DMS79 treated with DMSO at 0.1 percent for 48 hours (cell line): ENCODE measurements at regions not wholly inside any gene's neighbourhood (a gene's known extent, or its start where the extent isn't known, plus 50 kb on each side); places are given as distances from the start of the nearest gene placed in this dataset.

Experiments used
- DNase-seq: peaks from one replicate; lab custom pipeline; 2025; lab: John Stamatoyannopoulos, UW

DNA sequence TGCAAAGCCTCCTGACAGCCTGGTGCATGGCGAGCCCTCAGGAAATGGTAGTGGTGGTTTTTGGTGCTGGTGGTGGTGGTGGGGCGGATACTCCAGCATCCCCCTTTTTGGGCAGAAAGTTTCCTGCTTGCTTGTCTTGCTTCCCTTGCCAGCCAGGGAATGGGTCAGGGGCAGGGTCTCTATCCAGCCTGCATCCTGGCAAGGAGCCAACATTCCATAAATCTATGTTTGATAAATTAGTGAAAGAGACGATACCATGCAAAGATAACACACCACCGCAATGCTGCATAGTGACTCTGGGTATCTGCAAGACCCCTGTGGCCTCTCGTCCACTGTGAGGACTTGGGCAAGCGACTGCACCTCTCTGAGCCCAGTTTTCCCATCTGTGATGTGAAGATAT lies 246.2 kb downstream of the LRFN2 start:
- no peak for DNase-seq

DNA sequence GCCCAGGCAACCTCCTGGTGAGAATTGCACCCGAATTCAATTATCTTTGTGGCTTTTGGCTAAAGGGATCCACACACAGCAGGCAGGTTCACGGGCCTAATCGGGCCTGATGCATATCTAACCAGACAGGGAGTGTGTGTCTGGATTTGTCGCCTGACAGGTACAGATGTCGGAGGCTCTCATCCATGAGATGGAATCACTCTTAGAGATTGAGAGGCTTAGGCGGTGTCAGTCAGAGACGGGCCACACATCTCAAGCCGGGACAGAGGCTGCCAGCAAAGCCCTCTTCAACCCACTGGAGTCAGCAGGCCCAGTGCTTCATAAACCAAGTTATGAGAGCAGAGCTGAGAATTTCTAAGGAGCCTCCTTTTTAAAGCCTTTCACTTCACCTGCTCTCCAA lies 247.0 kb downstream of the LRFN2 start:
- no peak for DNase-seq

DNA sequence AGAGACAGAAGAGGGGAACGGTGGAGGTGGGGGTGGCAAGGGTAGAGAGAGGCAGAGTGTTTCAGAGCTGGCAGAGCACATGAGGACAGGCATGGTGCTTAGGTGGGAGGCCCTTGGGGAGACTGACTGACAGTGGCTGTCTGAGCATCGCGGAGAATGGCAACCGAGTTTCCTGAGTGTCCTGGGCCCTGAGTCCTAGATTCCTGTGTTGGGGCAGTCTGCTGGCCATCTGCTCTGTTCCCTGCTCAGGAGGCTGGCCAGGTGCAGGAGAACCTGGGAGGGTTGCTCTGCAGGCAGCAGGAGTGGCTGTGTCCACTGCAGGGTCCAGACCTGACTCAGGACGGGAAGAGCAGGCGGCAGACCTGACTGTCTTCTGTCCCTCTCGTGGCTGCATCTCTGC lies 248.9 kb downstream of the LRFN2 start:
- no peak for DNase-seq

DNA sequence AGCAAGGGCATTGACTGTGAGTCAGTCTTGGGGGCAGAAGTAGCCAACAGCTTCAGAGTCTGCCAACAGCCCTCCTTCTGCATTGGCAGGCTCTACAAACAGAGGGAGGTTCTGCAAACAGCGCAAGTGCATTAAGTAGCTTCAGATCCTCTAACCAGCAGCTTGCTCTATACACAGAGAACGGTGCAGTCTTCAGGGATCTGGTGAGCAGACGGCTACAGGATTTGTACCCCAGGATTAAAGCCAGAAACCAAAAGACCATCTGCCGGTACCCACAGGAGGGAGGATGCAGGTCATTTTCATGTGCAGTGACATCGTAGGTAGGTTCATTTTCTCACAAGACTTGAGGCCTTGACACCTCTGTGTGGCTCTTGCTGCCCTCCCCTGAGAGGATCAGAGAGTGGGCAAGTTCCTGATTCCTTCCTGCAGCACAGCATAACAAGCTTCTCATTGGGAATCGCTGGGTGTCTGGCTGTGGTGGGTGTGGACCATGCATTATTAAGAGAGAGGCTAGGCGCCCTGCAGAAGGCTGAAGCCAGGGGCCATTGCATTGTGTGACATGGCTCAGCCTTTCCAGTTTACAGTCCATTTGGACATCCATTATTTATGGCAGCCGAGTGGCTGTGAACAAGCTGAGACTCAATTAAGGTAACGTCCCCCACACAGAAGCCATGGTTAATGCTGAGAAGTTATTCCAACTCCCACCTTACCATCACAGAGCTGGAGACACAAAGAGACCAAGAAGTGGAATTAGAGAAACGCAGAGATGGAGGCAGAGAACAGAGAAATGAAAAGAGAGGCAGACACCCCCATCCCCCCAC lies 250.0 kb downstream of the LRFN2 start:
- no peak for DNase-seq

DNA sequence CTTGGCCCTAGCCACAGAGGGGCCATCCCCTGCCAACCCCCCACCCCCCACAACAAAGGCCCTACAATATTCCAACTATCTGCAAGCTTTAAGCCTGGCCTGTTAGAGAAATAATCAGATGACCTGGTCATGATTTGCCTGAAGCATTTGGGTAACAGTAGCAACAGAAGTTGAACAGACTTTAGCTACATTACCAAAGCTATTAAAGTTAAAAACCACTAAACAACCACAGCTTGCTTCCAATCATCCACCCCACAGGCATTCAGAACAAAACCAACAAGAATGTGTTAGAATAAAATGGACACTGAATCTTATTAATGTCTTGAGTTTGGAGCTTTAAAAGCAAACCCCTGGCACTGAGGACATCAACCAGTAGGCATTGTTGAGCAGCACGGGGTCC lies 250.9 kb downstream of the LRFN2 start:
- no peak for DNase-seq

DNA sequence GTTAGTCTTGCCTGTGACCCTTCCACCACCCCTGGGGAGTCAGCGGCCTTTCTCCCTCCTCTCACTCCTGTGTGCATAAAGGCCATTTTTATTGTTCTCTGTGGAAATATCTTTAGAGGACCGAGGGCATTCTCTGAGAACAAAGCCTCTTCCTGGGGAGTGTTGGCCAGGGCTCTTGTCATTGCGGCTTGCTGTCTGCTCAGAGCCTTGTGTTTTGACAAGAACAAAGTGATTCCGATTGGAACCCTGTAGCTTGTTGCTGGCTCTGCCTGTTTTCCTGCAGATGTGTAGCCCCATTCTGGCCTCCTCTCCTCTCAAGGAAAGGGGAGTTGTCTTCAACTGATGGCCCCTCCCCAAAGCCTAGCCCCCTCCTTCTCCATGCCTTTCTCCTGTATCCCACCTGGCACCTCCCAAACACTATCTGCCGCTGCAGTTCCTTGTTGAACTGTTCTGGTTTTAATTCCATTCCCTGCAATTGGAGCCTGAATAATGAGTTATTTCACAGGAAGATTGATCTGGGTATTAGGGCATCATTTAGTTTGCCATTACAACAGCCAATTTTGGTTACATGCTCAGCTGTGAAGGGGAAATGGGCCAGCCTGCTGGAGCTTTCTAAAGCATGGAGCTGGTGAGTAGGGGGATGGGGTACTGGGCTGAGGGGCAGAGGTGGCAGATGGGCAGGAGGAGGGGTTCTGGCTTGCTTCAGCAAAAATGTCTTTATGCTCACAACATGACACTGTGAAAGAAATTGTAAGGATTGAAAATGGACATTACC lies 252.5 kb downstream of the LRFN2 start:
- DNase-seq, result no peak

DNA sequence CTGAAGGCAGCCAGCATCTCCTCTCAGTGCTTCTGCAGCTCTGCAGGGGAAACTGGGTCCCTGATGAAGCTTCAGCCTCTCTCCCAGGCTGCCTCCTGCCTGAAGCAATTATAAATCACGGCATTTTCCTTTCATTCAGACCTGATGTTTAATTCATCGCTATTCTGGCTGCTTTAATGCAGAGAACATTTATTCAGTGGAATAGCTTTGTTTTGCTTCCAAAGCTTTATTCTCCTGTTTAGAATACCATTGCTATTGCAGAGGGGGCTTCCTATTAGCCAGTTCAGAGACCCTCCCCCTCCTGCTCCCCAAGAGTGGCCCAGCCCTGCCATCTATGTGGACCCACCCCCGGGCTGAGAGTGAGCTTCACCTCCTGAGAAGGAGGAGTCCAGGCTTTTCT lies 255.6 kb downstream of the LRFN2 start:
- no peak for DNase-seq

DNA sequence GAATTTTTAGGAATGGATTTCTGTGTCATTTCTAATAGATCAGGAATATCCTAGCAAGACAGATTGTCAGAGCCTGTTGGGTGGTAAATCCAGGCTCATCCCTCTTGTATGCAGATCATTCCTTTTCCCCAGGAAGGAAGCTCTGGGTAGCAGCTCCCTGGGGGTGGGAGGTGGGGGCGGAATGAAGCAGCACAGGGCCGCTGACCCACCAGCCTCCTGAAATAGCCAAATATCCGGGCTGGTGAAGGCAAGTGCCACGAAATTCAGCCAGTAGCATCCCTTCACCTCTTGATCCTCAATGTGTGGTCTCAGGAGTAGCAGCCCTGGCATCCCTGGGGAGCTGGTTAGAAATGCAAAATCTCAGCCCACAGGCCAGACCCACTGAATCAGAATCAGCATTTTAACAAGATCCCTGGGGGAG lies 256.9 kb downstream of the LRFN2 start:
- DNase-seq, result no peak

DNA sequence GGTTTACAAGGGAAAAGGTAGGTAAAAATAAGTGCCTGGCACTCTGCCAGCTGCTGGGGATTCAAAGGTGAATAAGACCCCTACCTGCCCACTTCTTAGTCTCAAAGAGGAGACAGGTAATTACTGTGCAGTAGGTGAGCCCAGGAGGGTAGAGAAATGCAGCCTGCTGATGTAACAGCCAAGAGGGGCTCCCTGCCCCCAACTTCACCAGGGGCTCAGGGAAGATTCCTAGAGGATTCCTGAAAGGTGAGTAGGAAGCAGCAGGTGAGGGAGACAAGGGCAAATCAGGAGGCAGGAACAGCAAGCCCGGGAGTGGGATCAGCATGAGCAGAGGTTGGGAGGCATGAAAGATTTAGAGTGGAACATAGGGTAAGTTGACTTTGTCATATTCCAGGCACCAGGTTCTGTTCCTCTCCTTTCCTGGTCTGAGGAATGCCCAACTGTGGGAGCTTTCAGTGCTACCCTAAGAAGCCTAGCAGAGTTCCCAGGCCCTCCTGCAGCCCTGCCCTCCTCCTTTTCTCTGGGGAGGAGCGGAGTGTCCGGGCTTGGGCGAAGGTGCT lies 258.1 kb downstream of the LRFN2 start:
- DNase-seq, result peak; percentile 60

DNA sequence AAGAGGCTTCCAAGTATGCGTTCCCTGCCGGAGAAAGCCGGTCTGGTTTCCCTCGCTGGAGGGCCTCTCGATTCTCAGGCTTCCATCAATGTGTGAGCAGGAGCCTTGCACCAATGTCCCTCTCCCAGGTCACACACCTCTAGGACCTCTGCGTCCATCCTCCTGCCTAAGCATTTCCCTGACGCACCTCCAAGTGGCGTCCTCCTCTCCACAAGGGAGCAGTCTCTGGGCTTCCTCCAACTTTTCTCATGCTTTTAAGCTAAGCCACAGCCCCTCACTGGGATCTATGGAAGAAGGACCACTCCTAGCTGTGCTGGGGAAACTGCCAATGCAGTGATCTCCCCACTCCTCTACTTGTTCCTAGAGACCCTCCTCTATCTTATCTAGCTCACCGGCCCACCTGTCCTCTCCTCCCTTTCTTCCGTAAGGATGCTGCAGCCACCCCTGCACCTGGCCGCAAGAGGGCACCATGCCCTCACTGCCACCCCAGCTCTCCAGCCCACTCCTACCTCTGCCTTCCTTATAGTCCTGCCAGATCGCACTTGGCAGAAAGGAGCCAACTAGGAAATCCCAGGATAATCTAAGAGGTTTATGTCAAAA lies 258.7 kb downstream of the LRFN2 start:
- peak; percentile 91 for DNase-seq

DNA sequence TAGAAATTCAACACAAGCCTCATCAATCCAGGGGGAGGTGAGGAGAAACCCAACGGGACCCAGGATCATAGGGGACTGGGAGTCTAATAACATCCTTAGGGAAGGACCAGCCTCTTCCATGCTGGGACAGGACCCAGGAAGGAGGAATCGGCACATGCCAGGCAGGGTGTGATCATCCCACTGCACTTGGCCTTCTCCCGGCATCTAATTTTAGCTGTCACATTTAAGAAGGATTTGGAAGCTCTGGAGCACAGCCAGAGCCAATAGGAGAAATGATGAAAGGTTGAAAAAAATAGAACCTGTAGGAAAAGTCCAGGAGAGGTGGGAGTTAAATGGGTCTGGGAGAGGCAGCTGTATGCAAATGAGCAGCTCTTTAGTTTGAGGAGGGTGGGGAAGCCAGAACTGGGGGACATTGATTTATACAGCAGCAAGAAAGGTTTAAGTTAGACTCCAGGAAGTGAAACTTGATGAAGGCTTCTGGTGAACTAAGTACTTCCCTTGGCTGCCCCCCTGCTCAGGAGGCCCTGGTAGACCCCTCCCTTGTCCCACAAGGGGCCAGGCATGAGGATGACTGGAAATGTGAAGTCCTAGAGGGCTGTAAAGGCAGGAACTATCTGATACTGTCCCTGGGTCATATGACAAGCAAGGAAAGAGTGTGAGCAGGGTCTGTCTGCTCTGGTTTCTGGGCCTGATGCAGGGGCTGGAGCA lies 260.3 kb downstream of the LRFN2 start:
- peak; percentile 88 for DNase-seq

DNA sequence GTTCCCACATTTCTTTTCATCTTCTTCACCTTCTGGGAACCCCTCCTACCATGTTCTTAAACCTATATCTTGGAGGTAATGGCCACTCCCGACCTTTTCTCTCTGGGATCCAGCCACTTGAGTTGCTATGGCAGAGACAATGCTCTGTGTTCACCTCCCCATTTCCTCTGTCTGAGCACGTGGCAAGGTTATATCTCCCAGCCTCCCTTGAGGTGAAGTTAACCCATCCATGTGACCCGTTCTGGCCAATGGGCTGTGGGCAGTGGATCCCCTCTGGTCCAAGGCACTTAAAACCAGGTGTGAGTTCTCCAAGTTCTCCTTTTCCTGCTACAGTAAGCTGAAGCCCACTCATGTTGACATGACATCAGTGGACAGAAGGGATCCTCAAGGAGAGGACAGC lies 261.4 kb downstream of the LRFN2 start:
- no peak for DNase-seq

DNA sequence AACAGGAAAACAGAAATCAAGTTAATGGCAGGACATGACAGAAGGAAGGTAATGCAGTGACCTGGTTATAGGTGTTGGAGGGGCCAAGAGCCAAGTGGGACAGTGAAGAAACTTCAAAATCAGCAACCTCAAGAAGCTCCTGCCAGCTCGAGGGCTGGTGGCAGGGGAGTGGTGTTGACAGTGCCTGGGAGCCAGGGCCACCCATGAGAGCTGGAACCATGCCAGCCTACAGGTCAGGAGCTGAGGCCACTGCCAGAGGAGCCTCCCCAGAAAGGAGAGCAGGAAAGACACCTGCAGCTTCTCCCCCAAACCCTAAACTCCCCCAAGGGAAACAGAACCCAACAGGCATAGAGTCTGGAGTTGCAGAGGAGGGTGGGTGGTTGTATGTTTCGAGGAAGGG lies 262.1 kb downstream of the LRFN2 start:
- peak; percentile 15 for DNase-seq

DNA sequence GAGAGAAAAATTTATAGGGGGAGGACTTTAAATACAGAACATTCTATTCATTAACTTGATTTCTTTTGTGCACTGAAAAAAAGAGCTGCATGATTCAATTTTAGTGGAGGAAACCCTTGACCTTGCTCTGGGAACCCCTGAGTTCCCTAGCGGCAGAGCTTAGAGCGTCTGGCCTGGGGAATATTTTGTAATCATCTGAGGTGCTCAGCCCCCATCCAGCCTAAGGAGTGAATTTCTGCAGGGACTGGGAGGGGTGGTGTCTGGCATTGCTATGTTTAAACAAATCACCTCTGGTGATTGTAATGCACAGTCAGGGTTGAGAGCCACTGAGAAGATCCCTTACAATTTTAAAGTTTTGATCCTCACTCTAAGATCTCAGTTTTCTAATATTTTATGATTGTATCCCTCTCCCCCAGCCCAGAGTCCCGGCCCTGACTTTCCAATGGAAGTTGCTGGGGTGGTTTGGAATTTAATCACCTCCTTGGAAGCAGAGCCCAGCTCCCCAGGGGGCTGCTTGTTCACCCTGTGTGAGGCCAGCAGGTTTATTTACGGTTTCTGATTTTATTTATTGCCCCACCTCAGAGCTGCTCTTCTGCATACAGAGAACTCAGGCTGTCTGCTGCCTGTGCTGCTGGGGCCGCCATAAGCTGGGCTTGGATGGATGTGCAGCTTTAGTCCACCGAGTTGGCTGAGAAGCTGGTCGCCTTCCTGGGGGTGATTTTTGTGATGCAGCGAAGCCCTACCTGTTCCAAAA lies 263.1 kb downstream of the LRFN2 start:
- DNase-seq, result no peak

DNA sequence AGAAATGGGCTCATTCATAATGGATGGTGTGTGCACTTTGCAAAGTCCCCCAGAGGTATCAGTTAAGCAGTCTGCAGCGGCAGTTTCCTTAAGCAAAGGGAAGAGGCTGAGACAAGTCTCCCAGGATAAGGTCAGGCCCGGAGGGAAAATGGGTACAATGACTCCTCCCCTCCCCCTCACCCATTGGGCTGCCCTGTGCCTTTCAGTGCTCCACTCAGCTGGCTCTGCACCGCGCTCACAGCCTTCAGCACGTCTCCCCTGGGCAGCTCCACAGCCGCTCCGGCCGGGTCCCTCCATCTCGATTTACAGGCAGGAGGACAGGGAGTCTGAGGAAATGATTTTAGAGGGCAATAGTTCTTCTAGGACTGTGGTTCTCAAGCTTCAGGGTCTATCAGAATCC lies 264.8 kb downstream of the LRFN2 start:
- DNase-seq, result no peak

DNA sequence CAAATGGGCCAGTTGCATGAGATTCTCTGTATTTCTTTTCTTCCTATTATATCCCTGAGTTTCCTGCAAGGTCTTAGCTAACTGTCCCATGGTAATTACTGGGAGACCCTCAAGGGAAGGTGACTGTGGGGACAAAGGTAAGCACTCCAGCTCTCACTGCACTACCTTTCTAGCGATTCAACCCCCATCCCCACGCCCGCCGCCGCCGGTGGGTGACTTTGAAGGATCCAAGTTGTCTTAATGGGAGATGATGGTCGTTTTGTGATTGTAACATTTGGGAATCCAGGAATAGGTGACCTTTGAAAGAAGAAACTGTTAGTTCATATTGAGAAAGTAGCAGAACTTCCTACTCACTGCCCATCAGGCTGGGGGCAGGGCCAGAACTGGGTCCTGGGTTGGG lies 265.5 kb downstream of the LRFN2 start:
- DNase-seq, result no peak

DNA sequence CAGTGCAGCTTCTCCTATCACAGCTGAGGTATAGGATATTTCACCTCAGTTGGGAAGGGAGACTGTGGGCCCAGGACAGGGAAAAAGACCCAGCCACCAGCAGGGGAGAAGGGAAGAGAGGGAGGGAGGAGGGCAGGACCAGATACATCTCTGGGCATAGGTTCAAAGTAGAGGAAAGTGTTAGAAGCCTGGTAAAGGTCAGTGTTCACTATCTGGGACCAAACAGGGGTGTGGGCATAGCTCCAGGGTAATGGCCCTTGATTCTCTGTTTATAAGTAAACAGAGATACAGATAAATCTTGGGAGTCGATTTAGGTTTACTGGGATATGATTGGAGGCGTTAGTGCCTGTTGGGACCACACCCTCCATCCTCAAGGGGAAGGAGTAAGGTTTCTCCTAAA lies 266.2 kb downstream of the LRFN2 start:
- no peak for DNase-seq

DNA sequence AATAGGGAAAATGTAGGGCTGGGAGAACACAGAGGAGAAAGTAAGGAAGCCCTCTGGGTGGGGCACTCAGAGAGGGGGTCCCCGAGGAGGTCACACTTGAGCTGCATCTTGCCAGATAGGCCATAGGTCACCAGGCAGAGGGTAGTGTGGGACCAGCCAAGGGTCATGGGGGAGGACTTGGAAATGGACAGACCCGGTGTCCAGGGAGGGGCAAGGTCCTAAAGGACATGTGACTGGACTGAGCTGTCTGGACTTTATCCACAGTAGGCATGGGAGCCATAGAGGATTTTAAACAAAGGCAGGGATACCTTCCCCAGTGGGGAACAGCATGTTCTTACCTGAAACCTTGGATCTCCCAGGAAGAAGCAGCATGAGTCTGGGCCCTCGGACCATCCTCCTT lies 266.7 kb downstream of the LRFN2 start:
- no peak for DNase-seq

DNA sequence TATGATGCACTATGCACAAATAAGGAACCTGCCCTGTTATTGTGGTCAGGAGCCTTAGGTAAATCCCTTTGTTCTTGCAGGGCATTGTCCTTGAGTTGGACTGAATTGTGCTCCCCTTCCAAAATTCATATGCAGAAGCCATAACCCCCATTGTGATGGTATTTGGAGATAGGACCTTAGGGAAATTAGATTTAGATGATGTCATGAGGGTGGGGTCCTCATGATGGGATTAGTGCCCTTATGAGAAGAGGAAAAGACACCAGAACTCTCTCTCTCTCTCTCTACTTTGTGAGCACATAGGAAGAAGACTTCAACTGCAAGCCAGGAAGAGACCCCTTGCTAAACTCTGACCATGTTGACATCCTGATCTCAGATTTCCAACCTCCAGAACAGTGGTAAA lies 268.0 kb downstream of the LRFN2 start:
- DNase-seq, result no peak

DNA sequence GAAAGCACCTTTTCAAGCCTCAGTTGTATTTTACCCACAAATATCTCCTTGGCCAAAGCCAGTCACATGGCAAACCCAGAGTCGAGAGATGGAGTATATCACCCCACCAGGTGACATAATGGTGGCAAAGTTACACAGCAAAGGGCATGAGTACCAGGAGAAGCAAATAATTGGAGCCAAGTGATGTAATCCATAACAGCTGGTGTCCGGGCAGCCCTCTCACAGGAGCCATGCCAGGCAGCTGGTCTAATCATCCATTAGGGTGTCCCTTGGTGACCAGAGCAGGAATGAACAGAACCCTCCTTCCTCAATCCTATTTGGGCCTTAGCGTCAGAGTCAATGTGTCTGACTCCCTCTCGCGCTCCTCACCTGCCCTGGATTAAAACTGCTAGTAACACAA lies 272.1 kb downstream of the LRFN2 start:
- DNase-seq, result no peak

DNA sequence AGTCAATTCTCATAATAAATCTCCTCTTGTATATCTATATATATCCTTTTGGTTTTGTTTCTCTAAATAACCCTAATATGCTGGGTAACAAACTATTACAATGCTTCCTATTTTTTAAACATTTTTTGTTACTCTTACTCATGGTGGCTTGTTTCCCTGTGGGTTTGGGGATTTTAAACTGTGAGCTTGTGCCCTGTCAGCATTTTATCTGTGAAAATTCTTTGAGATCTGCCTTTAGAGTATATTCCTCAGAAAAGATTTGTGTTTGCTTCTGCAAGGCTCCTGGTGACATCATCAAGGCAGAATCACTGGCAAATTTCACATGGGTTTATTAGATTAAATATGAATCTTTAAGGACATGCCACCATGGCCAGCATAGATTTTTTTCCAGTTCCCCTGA lies 273.6 kb downstream of the LRFN2 start:
- no peak for DNase-seq
